ENCODE measurements at regions not wholly inside any gene's neighbourhood (a gene's known extent, or its start where the extent isn't known, plus 50 kb on each side); places are given as distances from the start of the nearest gene placed in this dataset.

GRCh38 chr2:199690225-199690624 is 160.8 kb downstream of the FTCDNL1 start:
- Histone ChIP-seq H3K27ac (ENCODE audit: low read length) (no peak overlapping the region), H3K27me3 (ENCODE audit: control insufficient read depth, insufficient read depth, low read length) (no peaks in the 10 kb centered on the region), H3K36me3 (ENCODE audit: control insufficient read depth, insufficient read depth, low read length) (no peaks in the 10 kb centered on the region), H3K4me1 (ENCODE audit: control insufficient read depth, insufficient read depth, low read length) (no peaks in the 10 kb centered on the region), H3K4me3 (ENCODE audit: low read depth in 2 of 2, low read length in 2 of 2) (no peak overlapping the region), H3K9me3 (ENCODE audit: control insufficient read depth, insufficient read depth, low read depth, low read length) (no peaks in the 10 kb centered on the region)
- intact Hi-C loops (cut with micrococcal nuclease; ENCODE audit: unreplicated experiment): no loop called here
- ChIA-PET CTCF (no interaction called here), POLR2A (no interaction called here)
- in situ Hi-C loops (cut with HindIII; ENCODE audit: low pct_unique_long_range_greater_than_20kb, low sequenced_read_pairs): no loop called here
- DNase-seq (ENCODE audit: low read depth, low spot score): no peak
- BruUV-seq (replicated peaks): no TSS peak
- TF ChIP-seq REST (IDR thresholded peaks at IDR 0.05; ENCODE audit: insufficient read depth in 1 of 2, low read depth in 2 of 2, low read length in 1 of 2) (no peak), POLR2AphosphoS5 (IDR thresholded peaks at IDR 0.05; ENCODE audit: low read depth, low read length) (no peak), CTCF (IDR thresholded peaks at IDR 0.05) (no peak), SIN3A (IDR thresholded peaks at IDR 0.05; ENCODE audit: borderline replicate concordance, insufficient read depth, low read depth, low read length) (no peak)
- ATAC-seq: no peak

GRCh38 chr2:199685669-199686068 is 165.3 kb downstream of the FTCDNL1 start:
- in situ Hi-C loops (cut with HindIII; ENCODE audit: low pct_unique_long_range_greater_than_20kb, low sequenced_read_pairs): no loop called here
- no peak overlapping the region for H3K27ac ChIP-seq (ENCODE audit: low read length)

More at GRCh38 chr2:199685669-199686068, 165.3 kb downstream of the FTCDNL1 start:
- TF ChIP-seq TCF7L2 (IDR thresholded peaks at IDR 0.05; ENCODE audit: low read depth, low read length) (no peak), POLR2AphosphoS5 (IDR thresholded peaks at IDR 0.05; ENCODE audit: low read depth, low read length) (no peak), REST (IDR thresholded peaks at IDR 0.05; ENCODE audit: insufficient read depth in 1 of 2, low read depth in 2 of 2, low read length in 1 of 2) (no peak)
- CTCF ChIA-PET: no interaction called here
- ATAC-seq (no peak), DNase-seq (ENCODE audit: low read depth, low spot score) (no peak)
- Histone ChIP-seq H3K4me3 (ENCODE audit: low read depth in 2 of 2, low read length in 2 of 2) (no peak overlapping the region), H3K27me3 (ENCODE audit: control insufficient read depth, insufficient read depth, low read length) (no peaks in the 10 kb centered on the region; the same call in none of the 2 replicates), H3K36me3 (ENCODE audit: control insufficient read depth, insufficient read depth, low read length) (no peaks in the 10 kb centered on the region), H3K4me1 (ENCODE audit: control insufficient read depth, insufficient read depth, low read length) (no peaks in the 10 kb centered on the region), H3K9me3 (ENCODE audit: control insufficient read depth, insufficient read depth, low read depth, low read length) (no peaks in the 10 kb centered on the region)
- POLR2A ChIA-PET: no interaction called here
- BruUV-seq (replicated peaks): no TSS peak
- intact Hi-C loops (cut with micrococcal nuclease; ENCODE audit: unreplicated experiment): no loop called here
